ENCODE measurements at regions not wholly inside any gene's neighbourhood (a gene's known extent, or its start where the extent isn't known, plus 50 kb on each side); places are given as distances from the start of the nearest gene placed in this dataset.

- DNase-seq = no peak
These were observed 211.8 kb upstream of the RREB1 start for GRCh38 chr6:6895929-6896328.

GRCh38 chr6:6897140-6897539 lies 210.6 kb upstream of the RREB1 start:
- DNase-seq = no peak

GRCh38 chr6:6900569-6901204 lies 207.1 kb upstream of the RREB1 start:
- DNase-seq = no peak

- DNase-seq = no peak
These were observed 206.5 kb upstream of the RREB1 start for GRCh38 chr6:6901205-6901719.

GRCh38 chr6:6901945-6902344 lies 205.8 kb upstream of the RREB1 start:
- DNase-seq = no peak

GRCh38 chr6:6905961-6906518 lies 201.7 kb upstream of the RREB1 start:
- no peak for DNase-seq

- no peak for DNase-seq
These were observed 201.1 kb upstream of the RREB1 start for GRCh38 chr6:6906570-6907213.

- no peak for DNase-seq
These were observed 200.5 kb upstream of the RREB1 start for GRCh38 chr6:6907286-6907685.

- DNase-seq = no peak
These were observed 199.6 kb upstream of the RREB1 start for GRCh38 chr6:6908121-6908520.

- no peak for DNase-seq
These were observed 198.7 kb upstream of the RREB1 start for GRCh38 chr6:6909111-6909510.

GRCh38 chr6:6910734-6911295 lies 196.9 kb upstream of the RREB1 start:
- no peak for DNase-seq

GRCh38 chr6:6911391-6911790 lies 196.4 kb upstream of the RREB1 start:
- DNase-seq = no peak

GRCh38 chr6:6912817-6913744 lies 194.7 kb upstream of the RREB1 start:
- DNase-seq = no peak

- no peak for DNase-seq
These were observed 192.5 kb upstream of the RREB1 start for GRCh38 chr6:6915219-6915618.

GRCh38 chr6:6915813-6916547 lies 191.8 kb upstream of the RREB1 start:
- DNase-seq = no peak

- no peak for DNase-seq
These were observed 191.2 kb upstream of the RREB1 start for GRCh38 chr6:6916598-6916997.

GRCh38 chr6:6918216-6918983 lies 189.4 kb upstream of the RREB1 start:
- peak in 1 of 2 donors; percentile 42 for DNase-seq

- no peak for DNase-seq
These were observed 188.6 kb upstream of the RREB1 start for GRCh38 chr6:6919173-6919572.

- DNase-seq = no peak
These were observed 187.4 kb upstream of the RREB1 start for GRCh38 chr6:6920114-6920986.

- DNase-seq = no peak
These were observed 186.8 kb upstream of the RREB1 start for GRCh38 chr6:6920987-6921313.

Data from CD4-positive, alpha-beta T cell treated with Interferon alpha-2 for 1 hour (primary cell).